Neuronal stem cell (in vitro differentiated cells): ENCODE measurements at regions not wholly inside any gene's neighbourhood (a gene's known extent, or its start where the extent isn't known, plus 50 kb on each side); places are given as distances from the start of the nearest gene placed in this dataset.
"Not testable (repeated sequence)": the region's sequence is repeated elsewhere in the genome, so short reads cannot be mapped to it uniquely, and the experiment has no call there.

ENCODE experiments used
- DNase-seq: peaks from one replicate; pipeline ENCODE4 v3.0.0-alpha.2; 2013; ENCODE audit warnings: low spot score
- H2AFZ ChIP-seq: one replicate; pipeline ENCODE4 v1.6.1; 2013; ENCODE audit warnings: mild to moderate bottlenecking, low read length, inconsistent platforms
- H2AK5ac ChIP-seq: 2 replicates; pipeline ENCODE4 v1.6.1; 2013; ENCODE audit warnings: low read depth, mild to moderate bottlenecking, inconsistent platforms, low read length, moderate library complexity, mixed read lengths
- H2BK120ac ChIP-seq: 2 replicates; pipeline ENCODE4 v1.6.1; 2013; ENCODE audit warnings: low read depth, mild to moderate bottlenecking, inconsistent platforms, low read length, moderate library complexity, mixed read lengths
- H2BK12ac ChIP-seq: one replicate; pipeline ENCODE4 v1.6.1; 2013; ENCODE audit warnings: low read length, inconsistent platforms
- H2BK15ac ChIP-seq: 2 replicates; pipeline ENCODE4 v1.6.1; 2013; ENCODE audit warnings: mild to moderate bottlenecking, low read length, inconsistent platforms, mixed read lengths
- H2BK5ac ChIP-seq: one replicate; pipeline ENCODE4 v1.6.1; 2013; ENCODE audit warnings: inconsistent platforms, mild to moderate bottlenecking, low read length, moderate library complexity
- H3K14ac ChIP-seq: one replicate; pipeline ENCODE4 v1.6.1; 2013; ENCODE audit warnings: low read length, inconsistent platforms
- H3K18ac ChIP-seq: 2 replicates; pipeline ENCODE4 v1.6.1; 2013; ENCODE audit warnings: low read length, inconsistent platforms
- H3K23ac ChIP-seq: 2 replicates; pipeline ENCODE4 v1.6.1; 2013; ENCODE audit warnings: low read depth, mild to moderate bottlenecking, mixed read lengths, low read length, inconsistent platforms; ENCODE audit not compliant: poor library complexity
- H3K27ac ChIP-seq: replicated peaks from 3 replicates; pipeline ENCODE4 v1.5.1; 2013; ENCODE audit warnings: low read length, inconsistent platforms
- H3K27me3 ChIP-seq, 3 experiments: 2 replicates each; pipeline ENCODE4 v1.6.1; 2013; ENCODE audit warnings: low read length in 3 of 3, mild to moderate bottlenecking in 2 of 3, inconsistent platforms in 1 of 3, low read depth in 1 of 3, mixed read lengths in 1 of 3, moderate library complexity in 1 of 3; ENCODE audit not compliant: control insufficient read depth in 3 of 3, insufficient read depth in 3 of 3
- H3K36me3 ChIP-seq, 2 donors: replicated peaks in 1 of 2; 2 replicates each; pipeline ENCODE4 v1.6.1; 2013; ENCODE audit warnings: low read length in 2 of 2; ENCODE audit not compliant: control insufficient read depth in 2 of 2, insufficient read depth in 2 of 2
- H3K4ac ChIP-seq: 2 replicates; pipeline ENCODE4 v1.6.1; 2013; ENCODE audit warnings: inconsistent platforms, mild to moderate bottlenecking, low read length, moderate library complexity
- H3K4me1 ChIP-seq, 2 donors: 1 replicate in 1 of 2; 2 replicates in 1 of 2; pipeline ENCODE4 v1.6.1; 2013; ENCODE audit warnings: low read length in 2 of 2, low read depth in 1 of 2; ENCODE audit not compliant: control insufficient read depth in 2 of 2, insufficient read depth in 1 of 2
- H3K4me2 ChIP-seq: one replicate; pipeline ENCODE4 v1.6.1; 2013; ENCODE audit warnings: mild to moderate bottlenecking, low read length, inconsistent platforms; ENCODE audit not compliant: insufficient read depth, poor library complexity, severe bottlenecking
- H3K4me3 ChIP-seq, 2 donors: 2 replicates each; pipeline ENCODE4 v1.5.1; 2013; ENCODE audit warnings: low read length in 2 of 2, mild to moderate bottlenecking in 2 of 2, inconsistent platforms in 1 of 2, moderate library complexity in 1 of 2
- H3K79me1 ChIP-seq: one replicate; pipeline ENCODE4 v1.6.1; 2013; ENCODE audit warnings: low read depth, mild to moderate bottlenecking, inconsistent platforms, low read length, moderate library complexity
- H3K9ac ChIP-seq: one replicate; pipeline ENCODE4 v1.6.1; 2013; ENCODE audit warnings: mild to moderate bottlenecking, low read depth, low read length, inconsistent platforms; ENCODE audit not compliant: poor library complexity
- H3K9me3 ChIP-seq, 2 donors: replicated peaks in 1 of 2; 2 replicates each; pipeline versions ENCODE3 to v1.6.1; 2013; ENCODE audit warnings: low read length in 2 of 2, mild to moderate bottlenecking in 2 of 2, inconsistent platforms in 1 of 2, low read depth in 1 of 2, mixed read lengths in 1 of 2, moderate library complexity in 1 of 2; ENCODE audit not compliant: control insufficient read depth in 2 of 2, insufficient read depth in 1 of 2
- H4K8ac ChIP-seq: one replicate; pipeline ENCODE4 v1.6.1; 2013; ENCODE audit warnings: low read depth, mild to moderate bottlenecking, inconsistent platforms, low read length, moderate library complexity
- H4K91ac ChIP-seq: one replicate; pipeline ENCODE4 v1.6.1; 2013; ENCODE audit warnings: low read length, low read depth, mild to moderate bottlenecking, inconsistent platforms; ENCODE audit not compliant: poor library complexity
- WGBS, 2 donors: extraction: QIAGEN DNeasy Blood & Tissue Kit; methylation state at CpG; one replicate each; pipeline ENCODE4 v1.1.7; 2013; ENCODE audit warnings: missing lambda C conversion rate in 2 of 2, mixed read lengths in 1 of 2; ENCODE audit not compliant: insufficient read length in 2 of 2, insufficient replicate concordance in 1 of 2; ENCODE audit errors: extremely low coverage in 2 of 2; 5-methylcytosine and 5-hydroxymethylcytosine counted together

GRCh38 chr12:100046202-100046601 is 61.5 kb upstream of the ANKS1B start:
- not testable (repeated sequence) for H3K4me2 ChIP-seq, H3K23ac ChIP-seq, H3K9ac ChIP-seq, H4K91ac ChIP-seq, H3K79me1 ChIP-seq, H2BK5ac ChIP-seq, H3K9me3 ChIP-seq, H3K27me3 ChIP-seq, H3K4ac ChIP-seq, H2AFZ ChIP-seq, H4K8ac ChIP-seq, H2BK12ac ChIP-seq, H3K27ac ChIP-seq, H3K4me1 ChIP-seq, H2AK5ac ChIP-seq, H3K14ac ChIP-seq, H3K18ac ChIP-seq, DNase-seq, H2BK15ac ChIP-seq, H2BK120ac ChIP-seq, H3K4me3 ChIP-seq
- peaks cover 0 to 55% of the 10 kb centered on the region in 2 donors for H3K36me3 ChIP-seq
- WGBS, 2 donors: no CpG with 5 or more reads among the region's 3 CpGs

GRCh38 chr12:100044266-100044665 is 59.5 kb upstream of the ANKS1B start:
- Histone ChIP-seq H3K18ac (no peak overlapping the region), H3K9ac (no peak overlapping the region), H4K91ac (no peak overlapping the region), H3K79me1 (no peaks in the 10 kb centered on the region), H3K14ac (no peak overlapping the region), H2BK12ac (no peak overlapping the region), H3K4ac (no peak overlapping the region), H2BK15ac (no peak overlapping the region), H3K27me3 (no peaks in the 10 kb centered on the region), H2BK5ac (no peak overlapping the region), H2AFZ (no peak overlapping the region), H3K23ac (no peak overlapping the region), H3K9me3 (no peaks in the 10 kb centered on the region), H2BK120ac (no peak overlapping the region), H3K27ac (no peak overlapping the region), H3K36me3 (peaks cover 0 to 39% of the 10 kb centered on the region in 2 donors), H4K8ac (no peak overlapping the region), H3K4me1 (no peaks in the 10 kb centered on the region), H2AK5ac (no peak overlapping the region), H3K4me3 (no peak overlapping the region), H3K4me2 (no peak overlapping the region)
- no peak for DNase-seq
- no CpG with 5 or more reads among the region's 3 CpGs for WGBS, 2 donors

GRCh38 chr12:100043631-100044030 is 58.9 kb upstream of the ANKS1B start:
- Histone ChIP-seq H4K8ac (no peak overlapping the region), H3K27ac (no peak overlapping the region), H3K36me3 (peaks cover 0 to 35% of the 10 kb centered on the region in 2 donors), H3K18ac (no peak overlapping the region), H3K4me1 (no peaks in the 10 kb centered on the region), H3K4me2 (no peak overlapping the region), H2BK5ac (no peak overlapping the region), H3K9ac (no peak overlapping the region), H2BK12ac (no peak overlapping the region), H2BK15ac (no peak overlapping the region), H2AFZ (no peak overlapping the region), H3K79me1 (no peaks in the 10 kb centered on the region), H3K4ac (no peak overlapping the region), H3K27me3 (no peaks in the 10 kb centered on the region), H3K4me3 (no peak overlapping the region), H4K91ac (no peak overlapping the region), H2AK5ac (no peak overlapping the region), H3K14ac (no peak overlapping the region), H3K9me3 (no peaks in the 10 kb centered on the region), H2BK120ac (no peak overlapping the region), H3K23ac (no peak overlapping the region)
- DNase-seq: no peak
